ENCODE measurements at regions not wholly inside any gene's neighbourhood (a gene's known extent, or its start where the extent isn't known, plus 50 kb on each side); places are given as distances from the start of the nearest gene placed in this dataset.

DNA sequence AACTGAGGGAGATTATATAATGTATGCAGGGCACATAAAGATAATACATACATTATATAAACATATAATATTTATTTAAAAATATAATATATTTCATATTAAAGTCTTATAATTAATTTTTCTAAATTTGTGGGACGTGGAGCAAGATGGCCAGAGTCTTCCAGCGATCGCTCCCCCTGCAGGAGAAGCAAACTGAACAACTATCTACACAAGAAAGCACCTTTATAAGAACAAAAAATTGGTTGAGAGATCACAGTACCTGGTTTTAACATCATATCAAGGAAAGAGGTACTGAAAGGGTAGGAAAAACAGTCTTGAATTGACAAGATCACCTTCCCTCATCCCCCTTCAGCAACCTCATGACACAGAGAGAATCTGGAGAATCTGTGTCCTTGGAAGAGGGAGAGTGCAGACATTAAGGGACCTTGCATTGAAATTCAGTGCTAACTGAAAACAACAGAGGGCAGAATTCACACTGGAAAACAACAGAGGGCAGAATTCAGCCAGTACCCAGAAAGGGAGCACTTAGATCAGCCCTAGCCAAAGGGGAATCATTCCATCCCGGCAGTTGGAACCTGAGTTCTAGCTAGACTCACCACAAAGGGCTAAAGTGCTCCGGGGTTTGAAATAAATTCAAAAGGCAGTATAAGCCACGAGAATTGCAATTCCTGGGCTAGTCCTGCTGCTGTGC is 262.5 kb upstream of the NDST3 start:
- TF ChIP-seq EP300 (IDR thresholded peaks at IDR 0.05; ENCODE audit: borderline replicate concordance in 1 of 2, low read depth in 1 of 2, low read length in 1 of 2) (no peak), GABPA (IDR thresholded peaks at IDR 0.05; ENCODE audit: low read depth) (no peak), SIN3A (IDR thresholded peaks at IDR 0.05; ENCODE audit: borderline replicate concordance, low read depth, low read length) (no peak), POLR2AphosphoS5 (IDR thresholded peaks at IDR 0.05; ENCODE audit: low read depth, low read length) (no peak)
- TF ChIP-seq, protein P1, sequence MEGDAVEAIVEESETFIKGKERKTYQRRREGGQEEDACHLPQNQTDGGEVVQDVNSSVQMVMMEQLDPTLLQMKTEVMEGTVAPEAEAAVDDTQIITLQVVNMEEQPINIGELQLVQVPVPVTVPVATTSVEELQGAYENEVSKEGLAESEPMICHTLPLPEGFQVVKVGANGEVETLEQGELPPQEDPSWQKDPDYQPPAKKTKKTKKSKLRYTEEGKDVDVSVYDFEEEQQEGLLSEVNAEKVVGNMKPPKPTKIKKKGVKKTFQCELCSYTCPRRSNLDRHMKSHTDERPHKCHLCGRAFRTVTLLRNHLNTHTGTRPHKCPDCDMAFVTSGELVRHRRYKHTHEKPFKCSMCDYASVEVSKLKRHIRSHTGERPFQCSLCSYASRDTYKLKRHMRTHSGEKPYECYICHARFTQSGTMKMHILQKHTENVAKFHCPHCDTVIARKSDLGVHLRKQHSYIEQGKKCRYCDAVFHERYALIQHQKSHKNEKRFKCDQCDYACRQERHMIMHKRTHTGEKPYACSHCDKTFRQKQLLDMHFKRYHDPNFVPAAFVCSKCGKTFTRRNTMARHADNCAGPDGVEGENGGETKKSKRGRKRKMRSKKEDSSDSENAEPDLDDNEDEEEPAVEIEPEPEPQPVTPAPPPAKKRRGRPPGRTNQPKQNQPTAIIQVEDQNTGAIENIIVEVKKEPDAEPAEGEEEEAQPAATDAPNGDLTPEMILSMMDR (IDR thresholded peaks at IDR 0.05) = 0 out of 2 replicates have a peak, but pooled peaks have one; percentile 11

Measured in SK-N-SH (cell line).